H1 (cell line): ENCODE measurements at regions not wholly inside any gene's neighbourhood (a gene's known extent, or its start where the extent isn't known, plus 50 kb on each side); places are given as distances from the start of the nearest gene placed in this dataset.
A peak's percentile ranks its signal among the peaks of the same experiment; 100 is the strongest.

ENCODE experiments used
- CTCF ChIA-PET: fragments of 300-600 bp; sonication (Branson Sonifier 250); formaldehyde crosslinking; loops from one replicate; lab custom pipeline; 2021; ENCODE audit not compliant: partially characterized antibody; lab: Charles Lee
- POLR2A ChIA-PET: fragments of 300-600 bp; sonication (Branson Sonifier 250); formaldehyde crosslinking; loops from one replicate; lab custom pipeline; 2021; ENCODE audit warnings: inconsistent platforms; ENCODE audit not compliant: partially characterized antibody; lab: Charles Lee
- DNase-seq, 2 experiments: peaks; one replicate each; pipeline versions ENCODE4 v3.0.0 to v3.0.0-alpha.2; 2010 to 2022; ENCODE audit warnings: low spot score in 2 of 2, low read depth in 1 of 2, mixed read lengths in 1 of 2
- FAIRE-seq: peaks from 2 replicates; lab custom pipeline; 2011; peaks lifted over from hg19 to GRCh38; lab: Jason Lieb, UNC
- H2AFZ ChIP-seq: 2 replicates; pipeline ENCODE4 v1.8.1; 2012; ENCODE audit warnings: low read length, inconsistent platforms
- H2AK5ac ChIP-seq: 2 replicates; pipeline ENCODE4 v1.6.1; 2013; ENCODE audit warnings: low read depth, low read length
- H2BK120ac ChIP-seq: replicated peaks from 2 replicates; pipeline ENCODE3; 2013; ENCODE audit warnings: low read depth, low read length, inconsistent platforms
- H2BK12ac ChIP-seq: 2 replicates; pipeline ENCODE4 v1.6.1; 2013; ENCODE audit warnings: low read depth, low read length
- H2BK15ac ChIP-seq: 2 replicates; pipeline ENCODE4 v1.6.1; 2013; ENCODE audit warnings: low read length
- H2BK20ac ChIP-seq: 2 replicates; pipeline ENCODE4 v1.6.1; 2013; ENCODE audit warnings: low read length
- H2BK5ac ChIP-seq: 2 replicates; pipeline ENCODE4 v1.6.1; 2013; ENCODE audit warnings: low read depth, low read length
- H3K14ac ChIP-seq: 2 replicates; pipeline ENCODE4 v1.6.1; 2013; ENCODE audit warnings: inconsistent platforms; ENCODE audit not compliant: insufficient read length
- H3K18ac ChIP-seq: 2 replicates; pipeline ENCODE4 v1.6.1; 2013; ENCODE audit warnings: low read length; ENCODE audit errors: extremely low read depth
- H3K23ac ChIP-seq: 2 replicates; pipeline ENCODE4 v1.6.1; 2013; ENCODE audit warnings: inconsistent platforms; ENCODE audit not compliant: insufficient read length
- H3K23me2 ChIP-seq: 2 replicates; pipeline ENCODE4 v1.6.1; 2013; ENCODE audit warnings: low read depth, low read length
- H3K27ac ChIP-seq: 2 replicates; pipeline ENCODE4 v1.6.1; 2011; ENCODE audit warnings: low read depth, low read length, inconsistent platforms
- H3K27me3 ChIP-seq, 4 experiments: replicated peaks in 1 of 4; 1 replicate in 1 of 4; 2 replicates in 3 of 4; pipeline versions ENCODE4 v1.6.1 to v1.8.1; 2011 to 2013; ENCODE audit warnings: low read length in 3 of 4, mild to moderate bottlenecking in 3 of 4, inconsistent platforms in 2 of 4, mixed read lengths in 2 of 4, moderate library complexity in 1 of 4; ENCODE audit not compliant: control insufficient read depth in 3 of 4, insufficient read depth in 3 of 4; ENCODE audit errors: extremely low read depth in 1 of 4
- H3K36me3 ChIP-seq, 4 experiments: 2 replicates each; pipeline versions ENCODE4 v1.6.1 to v1.8.1; 2011 to 2013; ENCODE audit warnings: mild to moderate bottlenecking in 4 of 4, low read length in 3 of 4, moderate library complexity in 2 of 4, control low read depth in 1 of 4, inconsistent platforms in 1 of 4; ENCODE audit not compliant: insufficient read depth in 4 of 4, control insufficient read depth in 2 of 4
- H3K4ac ChIP-seq: replicated peaks from 2 replicates; pipeline ENCODE3; 2013; ENCODE audit warnings: low read length, low read depth, mixed read lengths, inconsistent platforms; ENCODE audit not compliant: insufficient read length
- H3K4me1 ChIP-seq, 4 experiments: replicated peaks in 1 of 4; 1 replicate in 1 of 4; 2 replicates in 3 of 4; pipeline versions ENCODE4 v1.6.1 to v1.8.1; 2011 to 2013; ENCODE audit warnings: low read length in 3 of 4, inconsistent platforms in 2 of 4, mixed read lengths in 1 of 4; ENCODE audit not compliant: insufficient read depth in 4 of 4, control insufficient read depth in 3 of 4
- H3K4me2 ChIP-seq, 2 experiments: 2 replicates each; pipeline versions ENCODE4 v1.6.1 to v1.8.1; 2011 to 2013; ENCODE audit warnings: low read depth in 2 of 2, low read length in 2 of 2, control low read depth in 1 of 2, inconsistent platforms in 1 of 2, mild to moderate bottlenecking in 1 of 2; ENCODE audit not compliant: insufficient read depth in 1 of 2
- H3K4me3 ChIP-seq, 4 experiments: fragments of 200-600, 300-600 bp in 1 of 4; sonication (generic), shearing (Covaris generic), sonication (Bioruptor Twin) in 1 of 4; 2 replicates each; pipeline versions ENCODE4 v1.5.1 to v1.8.1; 2011 to 2016; ENCODE audit warnings: low read length in 4 of 4, low read depth in 3 of 4, control low read depth in 2 of 4, inconsistent platforms in 2 of 4, mild to moderate bottlenecking in 2 of 4, mixed read lengths in 1 of 4, moderate library complexity in 1 of 4; ENCODE audit not compliant: insufficient read depth in 2 of 4; ENCODE audit errors: extremely low read depth in 1 of 4
- H3K56ac ChIP-seq: replicated peaks from 2 replicates; pipeline ENCODE3; 2013; ENCODE audit warnings: low read depth, mild to moderate bottlenecking, mixed read lengths, low read length, inconsistent platforms; ENCODE audit not compliant: insufficient read length
- H3K79me1 ChIP-seq: 2 replicates; pipeline ENCODE4 v1.6.1; 2013; ENCODE audit warnings: low read depth, low read length, control low read depth
- H3K79me2 ChIP-seq, 2 experiments: 2 replicates each; pipeline versions ENCODE4 v1.6.1 to v1.8.1; 2012 to 2013; ENCODE audit warnings: low read length in 2 of 2, mild to moderate bottlenecking in 2 of 2, inconsistent platforms in 1 of 2; ENCODE audit not compliant: insufficient read depth in 2 of 2, control insufficient read depth in 1 of 2
- H3K9ac ChIP-seq, 4 experiments: replicated peaks in 1 of 4; 1 replicate in 1 of 4; 2 replicates in 3 of 4; pipeline versions ENCODE4 v1.6.1 to v1.8.1; 2011 to 2013; ENCODE audit warnings: low read depth in 3 of 4, low read length in 3 of 4, control low read depth in 2 of 4, mild to moderate bottlenecking in 2 of 4, moderate library complexity in 2 of 4, inconsistent platforms in 1 of 4; ENCODE audit errors: extremely low read depth in 1 of 4
- H3K9me3 ChIP-seq, 2 experiments: 2 replicates each; pipeline versions ENCODE4 v1.6.1 to v1.8.1; 2012 to 2013; ENCODE audit warnings: mild to moderate bottlenecking in 2 of 2, moderate library complexity in 2 of 2, control low read depth in 1 of 2, inconsistent platforms in 1 of 2, low read depth in 1 of 2, low read length in 1 of 2, mixed read lengths in 1 of 2; ENCODE audit not compliant: insufficient read depth in 2 of 2
- H4K20me1 ChIP-seq, 2 experiments: replicated peaks in 1 of 2; 2 replicates each; pipeline versions ENCODE3 to v1.8.1; 2011 to 2013; ENCODE audit warnings: inconsistent platforms in 2 of 2, low read length in 2 of 2, mild to moderate bottlenecking in 1 of 2; ENCODE audit not compliant: insufficient read depth in 2 of 2, control insufficient read depth in 1 of 2
- H4K5ac ChIP-seq: 2 replicates; pipeline ENCODE4 v1.6.1; 2013; ENCODE audit warnings: low read length, low read depth, mixed read lengths, inconsistent platforms; ENCODE audit not compliant: insufficient read length
- H4K8ac ChIP-seq: 2 replicates; pipeline ENCODE4 v1.8.0; 2013; ENCODE audit warnings: mild to moderate bottlenecking, moderate library complexity, low read length, inconsistent platforms; ENCODE audit not compliant: insufficient read depth; ENCODE audit errors: extremely low read depth
- H4K91ac ChIP-seq: replicated peaks from 2 replicates; pipeline ENCODE3; 2013; ENCODE audit warnings: low read length, mixed read lengths, inconsistent platforms; ENCODE audit not compliant: insufficient read length
- CTCF ChIP-seq, 3 experiments: IDR thresholded peaks; 1 replicate in 2 of 3; 2 replicates in 1 of 3; pipeline versions ENCODE4 v1.5.1 to v1.6.1; 2011; ENCODE audit warnings: low read length in 3 of 3, mild to moderate bottlenecking in 3 of 3, inconsistent platforms in 2 of 3, low read depth in 1 of 3, moderate library complexity in 1 of 3; ENCODE audit not compliant: insufficient read depth in 1 of 3; ENCODE audit errors: control extremely low read depth in 1 of 3
- NRF1 ChIP-seq: IDR thresholded peaks from 2 replicates; pipeline ENCODE4 v1.6.1; 2011; ENCODE audit warnings: mild to moderate bottlenecking, low read depth, low read length, improper control_type of control experiment
- RAD21 ChIP-seq, 2 experiments: IDR thresholded peaks in 1 of 2; conservative IDR thresholded peaks in 1 of 2; 2 replicates each; pipeline ENCODE4 v1.6.1; 2011; ENCODE audit warnings: low read depth in 2 of 2, low read length in 2 of 2, improper control_type of control experiment in 1 of 2, inconsistent platforms in 1 of 2, mild to moderate bottlenecking in 1 of 2, moderate library complexity in 1 of 2
- WGBS, 2 experiments: shearing (Covaris generic) in 1 of 2; methylation state at CpG; one replicate each; pipeline versions ENCODE4 v1.1.6 to v1.1.7; 2013 to 2015; ENCODE audit warnings: low lambda C conversion rate in 2 of 2, mixed read lengths in 2 of 2, inconsistent platforms in 1 of 2, low coverage in 1 of 2, missing lambda C conversion rate in 1 of 2; ENCODE audit not compliant: insufficient replicate concordance in 2 of 2, insufficient coverage in 1 of 2, insufficient read length in 1 of 2; ENCODE audit errors: extremely low coverage in 1 of 2, missing lambda C conversion rate in 1 of 2; 5-methylcytosine and 5-hydroxymethylcytosine counted together

- Histone ChIP-seq H4K91ac (no peak overlapping the region), H4K5ac (no peak overlapping the region), H3K27ac (no peak overlapping the region), H2BK20ac (no peak overlapping the region), H2BK12ac (no peak overlapping the region)
- WGBS, 2 experiments, result 79% methylated on average over 4 of the region's 4 CpGs; no CpG with 5 or more reads in 1 of the 2 experiments
- POLR2A ChIA-PET, result no interaction called here
- TF ChIP-seq NRF1, result no peak
- peak in 2 of 3 experiments; percentile 21 to 27; a peak in 2 of 4 replicates for TF ChIP-seq CTCF (IDR thresholded peaks at IDR 0.05; ENCODE audit: control extremely low read depth in 1 of 3, insufficient read depth in 1 of 3, low read depth in 1 of 3, low read length in 3 of 3)
- TF ChIP-seq RAD21 (IDR thresholded peaks at IDR 0.05 in 1 of 2, conservative IDR thresholded peaks at IDR 0.05 in 1 of 2; ENCODE audit: low read depth in 2 of 2, low read length in 2 of 2), result peak; percentile 61 to 65
- TF ChIP-seq, all 59 proteins: peak for 2
- no peaks in the 10 kb centered on the region for H3K79me1 ChIP-seq
- H3K36me3 ChIP-seq, result no peaks in the 10 kb centered on the region
- no peak overlapping the region for H2BK120ac ChIP-seq
- FAIRE-seq (no peak), DNase-seq (no peak)
- H3K4me1 ChIP-seq, result no peaks in the 10 kb centered on the region
- no peaks in the 10 kb centered on the region for H3K9me3 ChIP-seq
- no peak overlapping the region for H2AFZ ChIP-seq
- no peak overlapping the region for H3K4me2 ChIP-seq
- H3K23ac ChIP-seq, result no peak overlapping the region
- no peak overlapping the region for H3K4me3 ChIP-seq
- H2BK15ac ChIP-seq, result no peak overlapping the region
- no peaks in the 10 kb centered on the region for H3K23me2 ChIP-seq
- H3K18ac ChIP-seq, result no peak overlapping the region
- H3K9ac ChIP-seq, result no peak overlapping the region
- H3K79me2 ChIP-seq, result no peaks in the 10 kb centered on the region
- H3K14ac ChIP-seq, result no peak overlapping the region
- no peaks in the 10 kb centered on the region for H3K27me3 ChIP-seq
- H2BK5ac ChIP-seq, result no peak overlapping the region
- no peak overlapping the region for H4K8ac ChIP-seq
- CTCF ChIA-PET, result no interaction called here
- H3K4ac ChIP-seq, result no peak overlapping the region
- no peak overlapping the region for H3K56ac ChIP-seq
- no peaks in the 10 kb centered on the region for H4K20me1 ChIP-seq
- no peak overlapping the region for H2AK5ac ChIP-seq
Observed at GRCh38 chr3:80606073-80606472, 838.3 kb upstream of the ROBO1 start.
